ENCODE measurements at regions not wholly inside any gene's neighbourhood (a gene's known extent, or its start where the extent isn't known, plus 50 kb on each side); places are given as distances from the start of the nearest gene placed in this dataset.

GRCh38 chr2:4135765-4136164 lies 432.4 kb downstream of the DCDC2C start:
- no peak overlapping the region for H3K4me3 ChIP-seq (ENCODE audit: low read length in 2 of 2)
- peak in 1 of 9 donors; percentile 44 for DNase-seq (ENCODE audit: low read depth in 6 of 9, low spot score in 9 of 9)
- H3K36me3 ChIP-seq (ENCODE audit: control insufficient read depth in 2 of 2, insufficient read depth in 2 of 2, low read length in 1 of 2), result no peaks in the 10 kb centered on the region
- WGBS, result 80% methylated on average over 14 of the region's 14 CpGs
- H3K27ac ChIP-seq (ENCODE audit: low read depth in 1 of 2, low read length in 1 of 2), result no peak overlapping the region
- H3K27me3 ChIP-seq (ENCODE audit: control insufficient read depth in 2 of 2, insufficient read depth in 1 of 2, low read length in 1 of 2), result no peaks in the 10 kb centered on the region
- peaks cover 0 to 8% of the 10 kb centered on the region in 2 donors for H3K9me3 ChIP-seq (ENCODE audit: control insufficient read depth in 2 of 2, insufficient read depth in 1 of 2, low read length in 1 of 2)
- H3K4me1 ChIP-seq (ENCODE audit: control insufficient read depth in 2 of 2, insufficient read depth in 2 of 2, low read length in 2 of 2), result peaks cover 0 to 4% of the 10 kb centered on the region in 2 donors

- Histone ChIP-seq H3K4me1 (ENCODE audit: control insufficient read depth in 2 of 2, insufficient read depth in 2 of 2, low read length in 2 of 2) (peaks cover 0 to 4% of the 10 kb centered on the region in 2 donors), H3K4me3 (ENCODE audit: low read length in 2 of 2) (no peak overlapping the region), H3K36me3 (ENCODE audit: control insufficient read depth in 2 of 2, insufficient read depth in 2 of 2, low read length in 1 of 2) (no peaks in the 10 kb centered on the region), H3K27me3 (ENCODE audit: control insufficient read depth in 2 of 2, insufficient read depth in 1 of 2, low read length in 1 of 2) (no peaks in the 10 kb centered on the region), H3K9me3 (ENCODE audit: control insufficient read depth in 2 of 2, insufficient read depth in 1 of 2, low read length in 1 of 2) (peaks cover 0 to 3% of the 10 kb centered on the region in 2 donors), H3K27ac (ENCODE audit: low read depth in 1 of 2, low read length in 1 of 2) (no peak overlapping the region)
- no peak for DNase-seq (ENCODE audit: low read depth in 6 of 9, low spot score in 9 of 9)
- 95% methylated on average over 6 of the region's 6 CpGs for WGBS
Measured at GRCh38 chr2:4139316-4139715, 435.9 kb downstream of the DCDC2C start.

GRCh38 chr2:4139731-4140130 lies 436.4 kb downstream of the DCDC2C start:
- DNase-seq (ENCODE audit: low read depth in 6 of 9, low spot score in 9 of 9), result no peak
- no peak overlapping the region for H3K27ac ChIP-seq (ENCODE audit: low read depth in 1 of 2, low read length in 1 of 2)
- H3K36me3 ChIP-seq (ENCODE audit: control insufficient read depth in 2 of 2, insufficient read depth in 2 of 2, low read length in 1 of 2), result no peaks in the 10 kb centered on the region
- no peaks in the 10 kb centered on the region for H3K27me3 ChIP-seq (ENCODE audit: control insufficient read depth in 2 of 2, insufficient read depth in 1 of 2, low read length in 1 of 2)
- H3K9me3 ChIP-seq (ENCODE audit: control insufficient read depth in 2 of 2, insufficient read depth in 1 of 2, low read length in 1 of 2), result peaks cover 0 to 3% of the 10 kb centered on the region in 2 donors
- H3K4me3 ChIP-seq (ENCODE audit: low read length in 2 of 2), result no peak overlapping the region
- peaks cover 0 to 3% of the 10 kb centered on the region in 2 donors for H3K4me1 ChIP-seq (ENCODE audit: control insufficient read depth in 2 of 2, insufficient read depth in 2 of 2, low read length in 2 of 2)
- 69% methylated on average over 1 of the region's 1 CpG for WGBS

GRCh38 chr2:4140281-4140970 lies 437.1 kb downstream of the DCDC2C start:
- Histone ChIP-seq H3K27ac (ENCODE audit: low read depth in 1 of 2, low read length in 1 of 2) (no peak overlapping the region), H3K4me1 (ENCODE audit: control insufficient read depth in 2 of 2, insufficient read depth in 2 of 2, low read length in 2 of 2) (no peaks in the 10 kb centered on the region), H3K36me3 (ENCODE audit: control insufficient read depth in 2 of 2, insufficient read depth in 2 of 2, low read length in 1 of 2) (no peaks in the 10 kb centered on the region), H3K4me3 (ENCODE audit: low read length in 2 of 2) (no peak overlapping the region), H3K9me3 (ENCODE audit: control insufficient read depth in 2 of 2, insufficient read depth in 1 of 2, low read length in 1 of 2) (peaks cover 0 to 3% of the 10 kb centered on the region in 2 donors), H3K27me3 (ENCODE audit: control insufficient read depth in 2 of 2, insufficient read depth in 1 of 2, low read length in 1 of 2) (no peaks in the 10 kb centered on the region)
- WGBS, result 93% methylated on average over 9 of the region's 9 CpGs
- no peak for DNase-seq (ENCODE audit: low read depth in 6 of 9, low spot score in 9 of 9)

- H3K9me3 ChIP-seq (ENCODE audit: control insufficient read depth in 2 of 2, insufficient read depth in 1 of 2, low read length in 1 of 2), result peaks cover 0 to 3% of the 10 kb centered on the region in 2 donors
Measured at GRCh38 chr2:4144731-4145130, 441.4 kb downstream of the DCDC2C start.

GRCh38 chr2:4151521-4151920 lies 448.1 kb downstream of the DCDC2C start:
- H3K36me3 ChIP-seq (ENCODE audit: control insufficient read depth in 2 of 2, insufficient read depth in 2 of 2, low read length in 1 of 2), result no peaks in the 10 kb centered on the region
- no peaks in the 10 kb centered on the region for H3K4me1 ChIP-seq (ENCODE audit: control insufficient read depth in 2 of 2, insufficient read depth in 2 of 2, low read length in 2 of 2)
- H3K4me3 ChIP-seq (ENCODE audit: low read length in 2 of 2), result no peak overlapping the region
- no peaks in the 10 kb centered on the region for H3K27me3 ChIP-seq (ENCODE audit: control insufficient read depth in 2 of 2, insufficient read depth in 1 of 2, low read length in 1 of 2)
- WGBS, result 88% methylated on average over 2 of the region's 2 CpGs
- H3K9me3 ChIP-seq (ENCODE audit: control insufficient read depth in 2 of 2, insufficient read depth in 1 of 2, low read length in 1 of 2), result peaks cover 0 to 3% of the 10 kb centered on the region in 2 donors
- no peak for DNase-seq (ENCODE audit: low read depth in 6 of 9, low spot score in 9 of 9)
- H3K27ac ChIP-seq (ENCODE audit: low read depth in 1 of 2, low read length in 1 of 2), result no peak overlapping the region

More at GRCh38 chr2:4144731-4145130, 441.4 kb downstream of the DCDC2C start:
- no peaks in the 10 kb centered on the region for H3K4me1 ChIP-seq (ENCODE audit: control insufficient read depth in 2 of 2, insufficient read depth in 2 of 2, low read length in 2 of 2)
- DNase-seq (ENCODE audit: low read depth in 6 of 9, low spot score in 9 of 9), result no peak
- no peaks in the 10 kb centered on the region for H3K36me3 ChIP-seq (ENCODE audit: control insufficient read depth in 2 of 2, insufficient read depth in 2 of 2, low read length in 1 of 2)
- H3K27me3 ChIP-seq (ENCODE audit: control insufficient read depth in 2 of 2, insufficient read depth in 1 of 2, low read length in 1 of 2), result no peaks in the 10 kb centered on the region
- WGBS, result 94% methylated on average over 1 of the region's 1 CpG
- H3K27ac ChIP-seq (ENCODE audit: low read depth in 1 of 2, low read length in 1 of 2), result no peak overlapping the region
- no peak overlapping the region for H3K4me3 ChIP-seq (ENCODE audit: low read length in 2 of 2)

- Histone ChIP-seq H3K36me3 (ENCODE audit: control insufficient read depth in 2 of 2, insufficient read depth in 2 of 2, low read length in 1 of 2) (no peaks in the 10 kb centered on the region), H3K27me3 (ENCODE audit: control insufficient read depth in 2 of 2, insufficient read depth in 1 of 2, low read length in 1 of 2) (no peaks in the 10 kb centered on the region), H3K4me3 (ENCODE audit: low read length in 2 of 2) (no peak overlapping the region), H3K9me3 (ENCODE audit: control insufficient read depth in 2 of 2, insufficient read depth in 1 of 2, low read length in 1 of 2) (peaks cover 0 to 3% of the 10 kb centered on the region in 2 donors), H3K27ac (ENCODE audit: low read depth in 1 of 2, low read length in 1 of 2) (no peak overlapping the region), H3K4me1 (ENCODE audit: control insufficient read depth in 2 of 2, insufficient read depth in 2 of 2, low read length in 2 of 2) (no peaks in the 10 kb centered on the region)
- WGBS, result 95% methylated on average over 1 of the region's 1 CpG
- DNase-seq (ENCODE audit: low read depth in 6 of 9, low spot score in 9 of 9), result no peak
Measured at GRCh38 chr2:4152051-4152450, 448.7 kb downstream of the DCDC2C start.

GRCh38 chr2:4168834-4169233 lies 465.5 kb downstream of the DCDC2C start:
- DNase-seq (ENCODE audit: low read depth in 6 of 9, low spot score in 9 of 9), result no peak
- Histone ChIP-seq H3K4me1 (ENCODE audit: control insufficient read depth in 2 of 2, insufficient read depth in 2 of 2, low read length in 2 of 2) (no peaks in the 10 kb centered on the region), H3K27ac (ENCODE audit: low read depth in 1 of 2, low read length in 1 of 2) (no peak overlapping the region), H3K27me3 (ENCODE audit: control insufficient read depth in 2 of 2, insufficient read depth in 1 of 2, low read length in 1 of 2) (no peaks in the 10 kb centered on the region), H3K4me3 (ENCODE audit: low read length in 2 of 2) (no peak overlapping the region), H3K36me3 (ENCODE audit: control insufficient read depth in 2 of 2, insufficient read depth in 2 of 2, low read length in 1 of 2) (no peaks in the 10 kb centered on the region), H3K9me3 (ENCODE audit: control insufficient read depth in 2 of 2, insufficient read depth in 1 of 2, low read length in 1 of 2) (peaks cover 0 to 6% of the 10 kb centered on the region in 2 donors)
- WGBS, result 96% methylated on average over 2 of the region's 2 CpGs

GRCh38 chr2:4174796-4175195 lies 471.4 kb downstream of the DCDC2C start:
- no peak for DNase-seq (ENCODE audit: low read depth in 6 of 9, low spot score in 9 of 9)
- no peaks in the 10 kb centered on the region for H3K36me3 ChIP-seq (ENCODE audit: control insufficient read depth in 2 of 2, insufficient read depth in 2 of 2, low read length in 1 of 2)
- peaks cover 3 to 19% of the 10 kb centered on the region in 2 donors for H3K9me3 ChIP-seq (ENCODE audit: control insufficient read depth in 2 of 2, insufficient read depth in 1 of 2, low read length in 1 of 2)
- WGBS, result 80% methylated on average over 6 of the region's 6 CpGs
- H3K27me3 ChIP-seq (ENCODE audit: control insufficient read depth in 2 of 2, insufficient read depth in 1 of 2, low read length in 1 of 2), result no peaks in the 10 kb centered on the region
- no peaks in the 10 kb centered on the region for H3K4me1 ChIP-seq (ENCODE audit: control insufficient read depth in 2 of 2, insufficient read depth in 2 of 2, low read length in 2 of 2)
- no peak overlapping the region for H3K27ac ChIP-seq (ENCODE audit: low read depth in 1 of 2, low read length in 1 of 2)
- no peak overlapping the region for H3K4me3 ChIP-seq (ENCODE audit: low read length in 2 of 2)
